ENCODE measurements at regions not wholly inside any gene's neighbourhood (a gene's known extent, or its start where the extent isn't known, plus 50 kb on each side); places are given as distances from the start of the nearest gene placed in this dataset.

DNA sequence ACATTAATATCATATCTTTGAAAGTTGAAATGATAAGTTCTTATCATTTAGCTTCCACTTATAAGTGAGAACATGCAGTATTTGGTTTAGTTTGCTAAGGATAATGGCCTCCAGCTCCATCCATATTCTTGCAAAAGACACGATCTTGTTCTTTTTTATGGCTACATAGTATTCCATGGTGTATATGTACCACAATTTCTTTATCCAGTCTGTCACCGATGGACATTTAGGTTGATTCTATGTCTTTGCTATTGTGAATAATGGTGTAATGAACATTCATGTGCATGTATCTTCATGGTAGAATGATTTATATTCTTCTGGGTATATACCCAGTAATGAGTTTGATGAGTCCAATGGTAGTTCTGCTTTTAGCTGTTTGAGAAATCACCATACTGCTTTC is 135.0 kb upstream of the PRR16 start:
- Histone ChIP-seq H3K4me3 (no peak overlapping the region), H3K9me3 (no peaks in the 10 kb centered on the region), H3K4me2 (no peak overlapping the region), H3K4me1 (no peaks in the 10 kb centered on the region), H3K27ac (no peak overlapping the region)
- ATAC-seq (no peak), DNase-seq (ENCODE audit: low read depth in 1 of 2, low spot score in 1 of 2) (no peak), FAIRE-seq (no peak)
- 38% methylated on average over 2 of the region's 2 CpGs for WGBS (ENCODE audit: missing lambda C conversion rate)
- POLR2A ChIA-PET, result interaction anchor here (0.6 kb wide), 1 partner anchor 626 kb away, joined by 4 read pairs; no protein-coding TSS in a partner anchor
- CTCF ChIA-PET, result interaction anchor here (0.7 kb wide), 1 partner anchor 35 kb away, joined by 3 read pairs; no protein-coding TSS in a partner anchor
- no peak for TF ChIP-seq ZSCAN20 (CRISPR knock-in tag; IDR thresholded peaks at IDR 0.05)
- TF ChIP-seq EP300 (IDR thresholded peaks at IDR 0.05), result no peak
- no peak for TF ChIP-seq EHF (CRISPR knock-in tag; IDR thresholded peaks at IDR 0.05)
- no peak for TF ChIP-seq SMC3 (IDR thresholded peaks at IDR 0.05)
- no peak for TF ChIP-seq ZNF302 (CRISPR knock-in tag; IDR thresholded peaks at IDR 0.05)
- no peak for TF ChIP-seq NPAS2 (CRISPR knock-in tag; IDR thresholded peaks at IDR 0.05; ENCODE audit: borderline replicate concordance)
- no peak for TF ChIP-seq FOSB (CRISPR knock-in tag; IDR thresholded peaks at IDR 0.05)
- TF ChIP-seq SREBF2 (IDR thresholded peaks at IDR 0.05), result no peak
- TF ChIP-seq EHMT2 (IDR thresholded peaks at IDR 0.05; ENCODE audit: low read depth), result no peak
- TF ChIP-seq ESRRA (IDR thresholded peaks at IDR 0.05; ENCODE audit: borderline replicate concordance, low read length), result no peak
- TF ChIP-seq CEBPB (IDR thresholded peaks at IDR 0.05), result no peak
- no peak for TF ChIP-seq FOSL2 (IDR thresholded peaks at IDR 0.05)
- no peak for TF ChIP-seq FOSL2 (CRISPR knock-in tag; IDR thresholded peaks at IDR 0.05)
- TF ChIP-seq, protein P1, sequence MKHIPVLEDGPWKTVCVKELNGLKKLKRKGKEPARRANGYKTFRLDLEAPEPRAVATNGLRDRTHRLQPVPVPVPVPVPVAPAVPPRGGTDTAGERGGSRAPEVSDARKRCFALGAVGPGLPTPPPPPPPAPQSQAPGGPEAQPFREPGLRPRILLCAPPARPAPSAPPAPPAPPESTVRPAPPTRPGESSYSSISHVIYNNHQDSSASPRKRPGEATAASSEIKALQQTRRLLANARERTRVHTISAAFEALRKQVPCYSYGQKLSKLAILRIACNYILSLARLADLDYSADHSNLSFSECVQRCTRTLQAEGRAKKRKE (CRISPR knock-in tag; IDR thresholded peaks at IDR 0.05; ENCODE audit: low read depth), result no peak

DNA sequence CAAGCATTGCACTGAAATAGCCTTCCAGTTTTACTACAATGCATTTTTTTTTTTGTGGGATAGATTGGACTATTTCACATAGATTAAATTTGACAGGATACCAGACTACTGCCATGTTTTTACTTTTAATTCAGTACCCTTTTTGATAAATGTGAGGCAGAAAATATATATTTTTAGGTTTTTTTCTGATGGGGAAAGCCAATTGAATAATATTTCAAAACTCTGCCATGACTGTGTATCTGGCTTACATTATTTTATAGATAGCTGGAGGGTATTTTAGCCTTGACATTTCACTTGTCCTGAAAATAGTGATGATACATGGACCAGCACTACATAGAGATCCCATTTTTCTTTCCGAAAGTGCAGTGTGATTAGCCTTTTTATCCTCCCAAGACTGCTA is 133.5 kb upstream of the PRR16 start:
- WGBS (ENCODE audit: missing lambda C conversion rate), result 29% methylated on average over 1 of the region's 1 CpG
- FAIRE-seq, result no peak
- TF ChIP-seq MAZ (IDR thresholded peaks at IDR 0.05; ENCODE audit: borderline replicate concordance, low read depth, low read length) (no peak), MAFK (IDR thresholded peaks at IDR 0.05; ENCODE audit: partially characterized antibody) (no peak), PHF8 (IDR thresholded peaks at IDR 0.05; ENCODE audit: borderline replicate concordance, low read depth) (no peak), POLR2AphosphoS2 (conservative IDR thresholded peaks at IDR 0.05; ENCODE audit: low read length) (no peak), RFX5 (IDR thresholded peaks at IDR 0.05) (no peak), GATA3 (IDR thresholded peaks at IDR 0.05; ENCODE audit: borderline replicate concordance) (no peak), RCOR1 (IDR thresholded peaks at IDR 0.05; ENCODE audit: low read depth, low read length) (no peak), ZFP36 (IDR thresholded peaks at IDR 0.05; ENCODE audit: borderline replicate concordance, partially characterized antibody) (no peak), SREBF2 (IDR thresholded peaks at IDR 0.05) (no peak), ZC3H11A (IDR thresholded peaks at IDR 0.05) (no peak), CHD4 (IDR thresholded peaks at IDR 0.05; ENCODE audit: borderline replicate concordance) (no peak), FOSB (CRISPR knock-in tag; IDR thresholded peaks at IDR 0.05) (no peak), ZNF302 (CRISPR knock-in tag; IDR thresholded peaks at IDR 0.05) (no peak)
- TF ChIP-seq, protein P2, sequence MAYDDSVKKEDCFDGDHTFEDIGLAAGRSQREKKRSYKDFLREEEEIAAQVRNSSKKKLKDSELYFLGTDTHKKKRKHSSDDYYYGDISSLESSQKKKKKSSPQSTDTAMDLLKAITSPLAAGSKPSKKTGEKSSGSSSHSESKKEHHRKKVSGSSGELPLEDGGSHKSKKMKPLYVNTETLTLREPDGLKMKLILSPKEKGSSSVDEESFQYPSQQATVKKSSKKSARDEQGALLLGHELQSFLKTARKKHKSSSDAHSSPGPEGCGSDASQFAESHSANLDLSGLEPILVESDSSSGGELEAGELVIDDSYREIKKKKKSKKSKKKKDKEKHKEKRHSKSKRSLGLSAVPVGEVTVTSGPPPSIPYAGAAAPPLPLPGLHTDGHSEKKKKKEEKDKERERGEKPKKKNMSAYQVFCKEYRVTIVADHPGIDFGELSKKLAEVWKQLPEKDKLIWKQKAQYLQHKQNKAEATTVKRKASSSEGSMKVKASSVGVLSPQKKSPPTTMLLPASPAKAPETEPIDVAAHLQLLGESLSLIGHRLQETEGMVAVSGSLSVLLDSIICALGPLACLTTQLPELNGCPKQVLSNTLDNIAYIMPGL (CRISPR knock-in tag; IDR thresholded peaks at IDR 0.05; ENCODE audit: borderline replicate concordance), result no peak
- TF ChIP-seq, protein P3, sequence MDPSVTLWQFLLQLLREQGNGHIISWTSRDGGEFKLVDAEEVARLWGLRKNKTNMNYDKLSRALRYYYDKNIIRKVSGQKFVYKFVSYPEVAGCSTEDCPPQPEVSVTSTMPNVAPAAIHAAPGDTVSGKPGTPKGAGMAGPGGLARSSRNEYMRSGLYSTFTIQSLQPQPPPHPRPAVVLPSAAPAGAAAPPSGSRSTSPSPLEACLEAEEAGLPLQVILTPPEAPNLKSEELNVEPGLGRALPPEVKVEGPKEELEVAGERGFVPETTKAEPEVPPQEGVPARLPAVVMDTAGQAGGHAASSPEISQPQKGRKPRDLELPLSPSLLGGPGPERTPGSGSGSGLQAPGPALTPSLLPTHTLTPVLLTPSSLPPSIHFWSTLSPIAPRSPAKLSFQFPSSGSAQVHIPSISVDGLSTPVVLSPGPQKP (IDR thresholded peaks at IDR 0.05; ENCODE audit: low read depth, low read length), result no peak
- Histone ChIP-seq H3K9me3 (no peaks in the 10 kb centered on the region), H3K27ac (no peak overlapping the region), H3K4me2 (no peak overlapping the region), H3K4me3 (no peak overlapping the region), H3K4me1 (no peaks in the 10 kb centered on the region)
- CTCF ChIA-PET, result no interaction called here
- no peak for ATAC-seq
- POLR2A ChIA-PET, result no interaction called here
- no peak for DNase-seq (ENCODE audit: low read depth in 1 of 2, low spot score in 1 of 2)

Measured in A549 (cell line).